ENCODE measurements at regions not wholly inside any gene's neighbourhood (a gene's known extent, or its start where the extent isn't known, plus 50 kb on each side); places are given as distances from the start of the nearest gene placed in this dataset.

GRCh38 chr6:166775180-166775922, 148.3 kb upstream of the RPS6KA2 start:
- TF ChIP-seq, protein P1, sequence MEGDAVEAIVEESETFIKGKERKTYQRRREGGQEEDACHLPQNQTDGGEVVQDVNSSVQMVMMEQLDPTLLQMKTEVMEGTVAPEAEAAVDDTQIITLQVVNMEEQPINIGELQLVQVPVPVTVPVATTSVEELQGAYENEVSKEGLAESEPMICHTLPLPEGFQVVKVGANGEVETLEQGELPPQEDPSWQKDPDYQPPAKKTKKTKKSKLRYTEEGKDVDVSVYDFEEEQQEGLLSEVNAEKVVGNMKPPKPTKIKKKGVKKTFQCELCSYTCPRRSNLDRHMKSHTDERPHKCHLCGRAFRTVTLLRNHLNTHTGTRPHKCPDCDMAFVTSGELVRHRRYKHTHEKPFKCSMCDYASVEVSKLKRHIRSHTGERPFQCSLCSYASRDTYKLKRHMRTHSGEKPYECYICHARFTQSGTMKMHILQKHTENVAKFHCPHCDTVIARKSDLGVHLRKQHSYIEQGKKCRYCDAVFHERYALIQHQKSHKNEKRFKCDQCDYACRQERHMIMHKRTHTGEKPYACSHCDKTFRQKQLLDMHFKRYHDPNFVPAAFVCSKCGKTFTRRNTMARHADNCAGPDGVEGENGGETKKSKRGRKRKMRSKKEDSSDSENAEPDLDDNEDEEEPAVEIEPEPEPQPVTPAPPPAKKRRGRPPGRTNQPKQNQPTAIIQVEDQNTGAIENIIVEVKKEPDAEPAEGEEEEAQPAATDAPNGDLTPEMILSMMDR (IDR thresholded peaks at IDR 0.05), result peak; percentile 67 to 81
- no peak for TF ChIP-seq POLR2A (IDR thresholded peaks at IDR 0.05)
- no peak overlapping the region for H3K27ac ChIP-seq
- DNase-seq (ENCODE audit: low spot score in 2 of 2), result no peak
- H3K4me3 ChIP-seq, result no peak overlapping the region
- H3K36me3 ChIP-seq, result no peaks in the 10 kb centered on the region
- no peaks in the 10 kb centered on the region for H3K4me1 ChIP-seq
- peaks cover 3% of the 10 kb centered on the region for H3K27me3 ChIP-seq
- no peaks in the 10 kb centered on the region for H3K9me3 ChIP-seq
- 54% methylated on average over 24 of the region's 24 CpGs for WGBS

DNA sequence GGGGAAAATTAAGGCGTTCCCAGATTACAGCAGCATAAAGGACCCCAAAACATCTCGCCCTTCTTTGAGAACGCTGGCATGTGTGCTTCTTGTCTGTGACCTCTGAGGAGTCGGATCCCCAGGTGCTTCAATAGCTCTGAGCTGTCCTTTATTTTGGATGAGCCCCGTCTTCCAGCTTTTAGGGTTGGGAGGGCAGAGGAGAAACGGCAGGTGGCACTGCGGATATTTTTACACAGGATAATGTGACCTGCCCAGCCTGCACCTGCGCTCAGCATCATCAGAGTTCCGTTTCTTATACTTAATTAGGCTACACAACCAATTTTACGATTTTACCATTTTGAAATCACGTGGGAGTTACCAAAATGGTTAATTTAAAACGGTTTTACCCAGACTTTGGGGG, 147.7 kb upstream of the RPS6KA2 start:
- H3K27ac ChIP-seq, result no peak overlapping the region
- DNase-seq (ENCODE audit: low spot score in 2 of 2), result no peak
- no peak for TF ChIP-seq EP300 (IDR thresholded peaks at IDR 0.05)
- TF ChIP-seq, protein P1 (IDR thresholded peaks at IDR 0.05), result no peak
- no peak for TF ChIP-seq POLR2A (IDR thresholded peaks at IDR 0.05)
- TF ChIP-seq POLR2AphosphoS5 (IDR thresholded peaks at IDR 0.05), result no peak
- WGBS, result 64% methylated on average over 12 of the region's 12 CpGs
- H3K4me1 ChIP-seq, result no peaks in the 10 kb centered on the region
- H3K4me3 ChIP-seq, result no peak overlapping the region
- no peaks in the 10 kb centered on the region for H3K9me3 ChIP-seq
- H3K36me3 ChIP-seq, result no peaks in the 10 kb centered on the region
- peaks cover 3% of the 10 kb centered on the region for H3K27me3 ChIP-seq

- 88% methylated on average over 4 of the region's 8 CpGs for WGBS
- no peaks in the 10 kb centered on the region for H3K36me3 ChIP-seq
- no peaks in the 10 kb centered on the region for H3K9me3 ChIP-seq
- DNase-seq (ENCODE audit: low spot score in 2 of 2), result no peak
- no peak overlapping the region for H3K27ac ChIP-seq
- H3K27me3 ChIP-seq, result peaks cover 3% of the 10 kb centered on the region
- no peak overlapping the region for H3K4me3 ChIP-seq
- H3K4me1 ChIP-seq, result no peaks in the 10 kb centered on the region
- TF ChIP-seq, protein P1 (IDR thresholded peaks at IDR 0.05), result no peak
- TF ChIP-seq POLR2AphosphoS5 (IDR thresholded peaks at IDR 0.05) (no peak), POLR2A (IDR thresholded peaks at IDR 0.05) (no peak), EP300 (IDR thresholded peaks at IDR 0.05) (no peak)
Measured at GRCh38 chr6:166774292-166774691, 147.2 kb upstream of the RPS6KA2 start.

DNA sequence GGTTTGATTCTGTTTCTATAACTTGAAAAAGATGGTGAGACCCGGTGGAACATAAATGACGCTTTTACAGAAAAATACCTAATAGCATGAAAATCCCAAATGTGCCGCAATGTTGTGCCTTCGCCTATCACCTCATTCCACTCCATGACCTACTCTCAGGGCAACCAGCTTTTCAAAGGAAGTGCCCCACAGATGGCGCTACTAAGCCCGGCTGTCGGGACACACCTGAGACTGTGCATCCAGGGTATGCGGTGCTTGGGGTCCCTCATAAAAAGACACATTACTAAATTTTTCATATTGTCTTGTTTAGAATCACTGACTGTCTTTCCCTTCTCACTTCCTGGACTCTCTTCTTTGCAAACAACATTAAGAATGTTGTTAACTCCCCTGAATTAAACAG, 145.5 kb upstream of the RPS6KA2 start:
- Histone ChIP-seq H3K27ac (no peak overlapping the region), H3K4me1 (no peaks in the 10 kb centered on the region), H3K36me3 (no peaks in the 10 kb centered on the region), H3K9me3 (no peaks in the 10 kb centered on the region), H3K4me3 (no peak overlapping the region), H3K27me3 (peaks cover 3% of the 10 kb centered on the region)
- DNase-seq (ENCODE audit: low spot score in 2 of 2), result peak in 1 of 2 donors; percentile 32
- WGBS, result 69% methylated on average over 8 of the region's 8 CpGs
- TF ChIP-seq, protein P1 (IDR thresholded peaks at IDR 0.05), result peak in 1 of 2 donors; percentile 5
- TF ChIP-seq POLR2A (IDR thresholded peaks at IDR 0.05) (no peak), EP300 (IDR thresholded peaks at IDR 0.05) (no peak), POLR2AphosphoS5 (IDR thresholded peaks at IDR 0.05) (no peak)

GRCh38 chr6:166771701-166772100, 144.7 kb upstream of the RPS6KA2 start:
- 91% methylated on average over 13 of the region's 13 CpGs for WGBS
- Histone ChIP-seq H3K36me3 (no peaks in the 10 kb centered on the region), H3K4me1 (no peaks in the 10 kb centered on the region), H3K27me3 (peaks cover 3% of the 10 kb centered on the region), H3K27ac (no peak overlapping the region), H3K4me3 (no peak overlapping the region), H3K9me3 (no peaks in the 10 kb centered on the region)
- TF ChIP-seq, protein P1 (IDR thresholded peaks at IDR 0.05), result no peak
- TF ChIP-seq POLR2A (IDR thresholded peaks at IDR 0.05), result no peak
- no peak for TF ChIP-seq EP300 (IDR thresholded peaks at IDR 0.05)
- TF ChIP-seq POLR2AphosphoS5 (IDR thresholded peaks at IDR 0.05), result no peak
- peak in 1 of 2 donors; percentile 67 for DNase-seq (ENCODE audit: low spot score in 2 of 2)
